NCI-H2227 treated with DMSO at 0.1 percent for 48 hours (cell line): ENCODE measurements at regions not wholly inside any gene's neighbourhood (a gene's known extent, or its start where the extent isn't known, plus 50 kb on each side); places are given as distances from the start of the nearest gene placed in this dataset.

Experiments used
- DNase-seq: peaks from one replicate; lab custom pipeline; 2025; lab: John Stamatoyannopoulos, UW

- no peak for DNase-seq
Observed at GRCh38 chr16:11474617-11475291, 112.0 kb downstream of the LITAF start.

GRCh38 chr16:11475896-11476630, 110.7 kb downstream of the LITAF start:
- no peak for DNase-seq

- DNase-seq = no peak
Observed at GRCh38 chr16:11476676-11477075, 110.0 kb downstream of the LITAF start.

GRCh38 chr16:11478431-11479119, 108.1 kb downstream of the LITAF start:
- no peak for DNase-seq

GRCh38 chr16:11479916-11480315, 106.8 kb downstream of the LITAF start:
- no peak for DNase-seq

GRCh38 chr16:11480634-11481033, 106.1 kb downstream of the LITAF start:
- DNase-seq = no peak

GRCh38 chr16:11481987-11482386, 104.7 kb downstream of the LITAF start:
- no peak for DNase-seq

GRCh38 chr16:11482946-11483748, 103.6 kb downstream of the LITAF start:
- no peak for DNase-seq

GRCh38 chr16:11484691-11485258, 101.9 kb downstream of the LITAF start:
- no peak for DNase-seq

GRCh38 chr16:11485676-11486075, 101.0 kb downstream of the LITAF start:
- DNase-seq = no peak

- DNase-seq = no peak
Observed at GRCh38 chr16:11487289-11487688, 99.4 kb downstream of the LITAF start.

- DNase-seq = no peak
Observed at GRCh38 chr16:11488304-11488703, 98.4 kb downstream of the LITAF start.

GRCh38 chr16:11491524-11491923, 95.2 kb downstream of the LITAF start:
- no peak for DNase-seq

GRCh38 chr16:11492808-11493530, 93.8 kb downstream of the LITAF start:
- no peak for DNase-seq

- no peak for DNase-seq
Observed at GRCh38 chr16:11493531-11493929, 93.2 kb downstream of the LITAF start.

- DNase-seq = no peak
Observed at GRCh38 chr16:11494029-11494428, 92.7 kb downstream of the LITAF start.

- no peak for DNase-seq
Observed at GRCh38 chr16:11494433-11494832, 92.3 kb downstream of the LITAF start.

GRCh38 chr16:11495066-11495407, 91.7 kb downstream of the LITAF start:
- no peak for DNase-seq
